Testis (tissue), 2 donors: ENCODE measurements at regions not wholly inside any gene's neighbourhood (a gene's known extent, or its start where the extent isn't known, plus 50 kb on each side); places are given as distances from the start of the nearest gene placed in this dataset.

Source experiments
- DNase-seq: peaks from one replicate; pipeline ENCODE4 v3.0.0-alpha.2; 2019
- H3K27ac ChIP-seq, 2 donors: fragments of 200-600 bp; sonication (generic); one replicate each; pipeline ENCODE4 v1.5.1; 2019
- H3K27me3 ChIP-seq: fragments of 200-600 bp; sonication (generic); one replicate; pipeline ENCODE4 v1.5.1; 2019
- H3K36me3 ChIP-seq: fragments of 200-600 bp; sonication (generic); one replicate; pipeline ENCODE4 v1.5.1; 2017; ENCODE audit warnings: low read depth; ENCODE audit errors: missing control alignments
- H3K4me1 ChIP-seq: fragments of 200-600 bp; sonication (generic); one replicate; pipeline ENCODE4 v1.5.1; 2019
- H3K4me3 ChIP-seq, 2 donors: fragments of 200-600 bp; sonication (generic); one replicate each; pipeline ENCODE4 v1.5.1; 2017 to 2019
- H3K9me3 ChIP-seq: fragments of 200-600 bp; sonication (generic); one replicate; pipeline ENCODE4 v1.5.1; 2017
- CTCF ChIP-seq, 3 experiments: fragments of 450-650 bp in 2 of 3; fragments of 200-600 bp in 1 of 3; sonication (generic) in 1 of 3; IDR thresholded peaks; one replicate each; pipeline ENCODE4 v1.5.1; 2016 to 2019; ENCODE audit warnings: antibody characterized with exemption in 3 of 3, mild to moderate bottlenecking in 2 of 3, moderate library complexity in 1 of 3
- POLR2A ChIP-seq: fragments of 450-650 bp; IDR thresholded peaks from one replicate; pipeline ENCODE4 v1.6.1; 2017; ENCODE audit warnings: antibody characterized with exemption, mild to moderate bottlenecking, moderate library complexity
- WGBS, 2 donors: methylation state at CpG; one replicate each; pipeline ENCODE4 v1.1.5; 2018; 5-methylcytosine and 5-hydroxymethylcytosine counted together
- intact Hi-C: fragments of 100-400 bp; cut with DNase I; formaldehyde crosslinking; loops from one replicate; pipeline ENCODE4 v1.15.1; 2023; ENCODE audit warnings: low total_unique reads

GRCh38 chr3:124288996-124289395 is 297.1 kb upstream of the ROPN1 start:
- H3K9me3 ChIP-seq: no peaks in the 10 kb centered on the region
- no peak overlapping the region for H3K4me3 ChIP-seq
- no peaks in the 10 kb centered on the region for H3K36me3 ChIP-seq
- H3K27ac ChIP-seq: no peak overlapping the region
- H3K27me3 ChIP-seq: no peaks in the 10 kb centered on the region
- intact Hi-C loops: loop anchor here (10.0 kb wide), 1 partner anchor 264 kb away; no protein-coding TSS in a partner anchor
- DNase-seq: no peak
- TF ChIP-seq CTCF (IDR thresholded peaks at IDR 0.05): no peak
- no peak for TF ChIP-seq POLR2A
- peaks cover 6% of the 10 kb centered on the region for H3K4me1 ChIP-seq

GRCh38 chr3:124291008-124291407 is 299.1 kb upstream of the ROPN1 start:
- WGBS, 2 donors: 86 to 93% methylated on average over 2 of the region's 2 CpGs
- DNase-seq: no peak
- no peaks in the 10 kb centered on the region for H3K36me3 ChIP-seq
- intact Hi-C loops: no loop called here
- no peak for TF ChIP-seq CTCF (IDR thresholded peaks at IDR 0.05)
- no peak for TF ChIP-seq POLR2A
- H3K27me3 ChIP-seq: no peaks in the 10 kb centered on the region
- no peaks in the 10 kb centered on the region for H3K9me3 ChIP-seq
- no peak overlapping the region for H3K4me3 ChIP-seq
- H3K27ac ChIP-seq: no peak overlapping the region
- no peaks in the 10 kb centered on the region for H3K4me1 ChIP-seq

- Histone ChIP-seq H3K27ac (no peak overlapping the region), H3K9me3 (no peaks in the 10 kb centered on the region), H3K36me3 (no peaks in the 10 kb centered on the region), H3K27me3 (no peaks in the 10 kb centered on the region), H3K4me1 (peaks cover 1% of the 10 kb centered on the region), H3K4me3 (no peak overlapping the region)
- 92 to 95% methylated on average over 2 to 4 of the region's 4 CpGs for WGBS, 2 donors
- TF ChIP-seq CTCF (IDR thresholded peaks at IDR 0.05): no peak
- no peak for TF ChIP-seq POLR2A
- DNase-seq: no peak
- intact Hi-C loops: no loop called here
Observed at GRCh38 chr3:124292329-124292728, 300.4 kb upstream of the ROPN1 start.

GRCh38 chr3:124293584-124293983 is 301.7 kb upstream of the ROPN1 start:
- Histone ChIP-seq H3K27ac (no peak overlapping the region), H3K9me3 (no peaks in the 10 kb centered on the region), H3K36me3 (no peaks in the 10 kb centered on the region), H3K4me1 (peaks cover 14% of the 10 kb centered on the region), H3K4me3 (no peak overlapping the region), H3K27me3 (no peaks in the 10 kb centered on the region)
- intact Hi-C loops: no loop called here
- no peak for TF ChIP-seq CTCF (IDR thresholded peaks at IDR 0.05)
- no peak for TF ChIP-seq POLR2A
- WGBS, 2 donors: 39 to 60% methylated on average over 2 of the region's 2 CpGs
- no peak for DNase-seq

- Histone ChIP-seq H3K27me3 (no peaks in the 10 kb centered on the region), H3K36me3 (no peaks in the 10 kb centered on the region), H3K27ac (no peak overlapping the region), H3K4me3 (no peak overlapping the region), H3K4me1 (peaks cover 22% of the 10 kb centered on the region), H3K9me3 (no peaks in the 10 kb centered on the region)
- no peak for DNase-seq
- TF ChIP-seq CTCF (IDR thresholded peaks at IDR 0.05) (no peak), POLR2A (no peak)
- WGBS, 2 donors: 90 to 97% methylated on average over 3 of the region's 3 CpGs
- intact Hi-C loops: no loop called here
Observed at GRCh38 chr3:124295362-124295761, 303.4 kb upstream of the ROPN1 start.
